GM12878 (cell line): ENCODE measurements at regions not wholly inside any gene's neighbourhood (a gene's known extent, or its start where the extent isn't known, plus 50 kb on each side); places are given as distances from the start of the nearest gene placed in this dataset.

Source experiments
- ATAC-seq: fragments of 200-7000 bp; cut with Tn5 transposase; 3 replicates; pipeline ENCODE4 v1.9.1; 2020; ENCODE audit warnings: mild to moderate bottlenecking, moderate library complexity
- BruUV-seq: library from RNA; stranded (reverse); fragments of 400-500 nt; replicated peaks from 2 replicates; lab custom pipeline; 2021; lab: Mats Ljungman, UMichigan
- CTCF ChIA-PET: fragments of 300-600 bp; sonication (Branson Sonifier 250); formaldehyde crosslinking; extraction: SDS; loops from one replicate; lab custom pipeline; 2021; ENCODE audit warnings: inconsistent platforms; lab: Yijun Ruan, JAX
- POLR2A ChIA-PET: fragments of 350-600 bp; formaldehyde crosslinking; extraction: SDS; loops from one replicate; lab custom pipeline; 2021; ENCODE audit warnings: inconsistent platforms; lab: Charles Lee
- RAD21 ChIA-PET: fragments of 300-600 bp; sonication (Branson Sonifier 250); formaldehyde crosslinking; loops from one replicate; lab custom pipeline; 2023; ENCODE audit warnings: antibody characterized with exemption; ENCODE audit not compliant: unreplicated experiment; lab: Charles Lee
- SMC1A ChIA-PET: fragments of 300-600 bp; sonication (Branson Sonifier 250); formaldehyde crosslinking; loops from one replicate; lab custom pipeline; 2023; ENCODE audit not compliant: unreplicated experiment, uncharacterized antibody; lab: Charles Lee
- DNase-seq: peaks from one replicate; pipeline ENCODE4 v3.0.0-alpha.2; 2011; ENCODE audit warnings: low read depth, low spot score
- FAIRE-seq: peaks from 3 replicates; lab custom pipeline; 2011; peaks lifted over from hg19 to GRCh38; lab: Jason Lieb, UNC
- H2AFZ ChIP-seq: 2 replicates; pipeline ENCODE4 v1.6.0; 2011; ENCODE audit warnings: low read depth, low read length, control low read depth; ENCODE audit not compliant: control insufficient read depth
- H3K27ac ChIP-seq: 2 replicates; pipeline ENCODE4 v1.5.1; 2011; ENCODE audit warnings: control low read depth; ENCODE audit not compliant: control insufficient read depth, insufficient read depth
- H3K27me3 ChIP-seq, 2 experiments: replicated peaks in 1 of 2; 2 replicates each; pipeline versions ENCODE4 v1.6.0 to v1.6.1; 2011; ENCODE audit warnings: low read length in 1 of 2; ENCODE audit not compliant: control insufficient read depth in 2 of 2, insufficient read depth in 2 of 2
- H3K36me3 ChIP-seq, 2 experiments: 2 replicates each; pipeline ENCODE4 v1.5.1; 2011; ENCODE audit warnings: low read length in 1 of 2; ENCODE audit not compliant: control insufficient read depth in 2 of 2, insufficient read depth in 2 of 2
- H3K4me1 ChIP-seq: 2 replicates; pipeline ENCODE4 v1.6.1; 2011; ENCODE audit warnings: mild to moderate bottlenecking, low read length, moderate library complexity, mixed read lengths; ENCODE audit not compliant: control insufficient read depth, insufficient read depth
- H3K4me2 ChIP-seq: 2 replicates; pipeline ENCODE4 v1.6.0; 2011; ENCODE audit warnings: control low read depth; ENCODE audit not compliant: control insufficient read depth, insufficient read depth
- H3K4me3 ChIP-seq: fragments of 200-600 bp; sonication (generic); 2 replicates; pipeline ENCODE4 v1.5.1; 2016
- H3K79me2 ChIP-seq: 2 replicates; pipeline ENCODE4 v1.6.0; 2011; ENCODE audit warnings: low read length; ENCODE audit not compliant: control insufficient read depth, insufficient read depth
- H3K9ac ChIP-seq: 2 replicates; pipeline ENCODE4 v1.8.0; 2011; ENCODE audit warnings: low read length, control low read depth, mixed read lengths; ENCODE audit not compliant: control insufficient read depth, insufficient read depth
- H3K9me3 ChIP-seq: replicated peaks from 3 replicates; pipeline ENCODE4 v1.5.1; 2011; ENCODE audit warnings: mild to moderate bottlenecking, low read length; ENCODE audit not compliant: control insufficient read depth, insufficient read depth
- H4K20me1 ChIP-seq: 2 replicates; pipeline ENCODE4 v1.6.0; 2011; ENCODE audit not compliant: control insufficient read depth, insufficient read depth
- BMI1 ChIP-seq: fragments of 450-650 bp; IDR thresholded peaks from 2 replicates; pipeline ENCODE4 v1.6.1; 2016; ENCODE audit warnings: mild to moderate bottlenecking, moderate library complexity, borderline replicate concordance
- CBX5 ChIP-seq: sonication (generic); IDR thresholded peaks from 2 replicates; pipeline ENCODE4 v1.6.1; 2016; ENCODE audit warnings: low read depth, moderate library complexity, mild to moderate bottlenecking, inconsistent platforms
- ELK1 ChIP-seq: IDR thresholded peaks from 2 replicates; pipeline ENCODE4 v1.6.1; 2012; ENCODE audit warnings: low read depth, low read length, improper control_type of control experiment
- FOS ChIP-seq: IDR thresholded peaks from 3 replicates; pipeline ENCODE4 v1.6.1; 2011; ENCODE audit warnings: borderline replicate concordance; ENCODE audit not compliant: insufficient read length; ENCODE audit errors: extremely low read depth
- IKZF1 ChIP-seq: fragments of 450-650 bp; conservative IDR thresholded peaks from 2 replicates; pipeline ENCODE4 v1.6.1; 2017; ENCODE audit warnings: antibody characterized with exemption, mild to moderate bottlenecking
- MEF2B ChIP-seq: fragments of 450-650 bp; IDR thresholded peaks from 2 replicates; pipeline ENCODE4 v1.6.1; 2018; ENCODE audit warnings: mild to moderate bottlenecking, moderate library complexity; ENCODE audit not compliant: partially characterized antibody, poor library complexity, severe bottlenecking
- NR2F1 ChIP-seq: fragments of 450-650 bp; conservative IDR thresholded peaks from 2 replicates; pipeline ENCODE4 v1.6.1; 2017; ENCODE audit warnings: mild to moderate bottlenecking
- PAX8 ChIP-seq: fragments of 450-650 bp; IDR thresholded peaks from 2 replicates; pipeline ENCODE4 v1.6.1; 2017; ENCODE audit warnings: mild to moderate bottlenecking, moderate library complexity
- RAD21 ChIP-seq: IDR thresholded peaks from 2 replicates; pipeline ENCODE4 v1.6.1; 2011; ENCODE audit warnings: mild to moderate bottlenecking, low read depth, low read length, moderate library complexity; ENCODE audit not compliant: insufficient read depth
- RB1 ChIP-seq: fragments of 450-650 bp; formaldehyde crosslinking; IDR thresholded peaks from 2 replicates; pipeline ENCODE4 v1.6.1; 2017; ENCODE audit warnings: mild to moderate bottlenecking, borderline replicate concordance
- SIN3A ChIP-seq: IDR thresholded peaks from 2 replicates; pipeline ENCODE4 v1.6.1; 2012; ENCODE audit warnings: low read depth, low read length, improper control_type of control experiment
- SKIL ChIP-seq: fragments of 450-650 bp; IDR thresholded peaks from 2 replicates; pipeline ENCODE4 v1.6.1; 2017; ENCODE audit warnings: mild to moderate bottlenecking, low read depth, inconsistent platforms; ENCODE audit not compliant: poor library complexity, severe bottlenecking
- SMAD1 ChIP-seq: fragments of 450-650 bp; IDR thresholded peaks from 2 replicates; pipeline ENCODE4 v1.6.1; 2018; ENCODE audit warnings: mild to moderate bottlenecking, low read depth; ENCODE audit not compliant: partially characterized antibody
- SUZ12 ChIP-seq: fragments of 200-600 bp; sonication (generic); IDR thresholded peaks from one replicate; pipeline ENCODE4 v1.6.1; 2018; ENCODE audit warnings: antibody characterized with exemption, mild to moderate bottlenecking; ENCODE audit not compliant: unreplicated experiment
- ZNF217 ChIP-seq: fragments of 450-650 bp; IDR thresholded peaks from 2 replicates; pipeline ENCODE4 v1.6.1; 2017; ENCODE audit warnings: antibody characterized with exemption, mild to moderate bottlenecking
- WGBS: methylation state at CpG from one replicate; pipeline ENCODE4 v1.1.6; 2016; ENCODE audit warnings: low lambda C conversion rate; ENCODE audit not compliant: insufficient replicate concordance, insufficient coverage; ENCODE audit errors: missing lambda C conversion rate; 5-methylcytosine and 5-hydroxymethylcytosine counted together
- in situ Hi-C: fragments of 300-500 bp; cut with MboI; formaldehyde crosslinking; loops from 9 replicates; pipeline ENCODE4 v1.14.3; 2018; ENCODE audit warnings: mixed read lengths
- intact Hi-C: fragments of 100-400 bp; cut with micrococcal nuclease; formaldehyde crosslinking; loops from one replicate; pipeline ENCODE4 v1.14.2; 2022; ENCODE audit not compliant: unreplicated experiment

- ATAC-seq, result no peak
- ChIA-PET POLR2A (interaction anchor here (0.6 to 1.3 kb wide), 3 partner anchors 79 to 1219 kb away, joined by 3 to 5 read pairs (median 3); partner anchors contain the start of gene PHLDA1), CTCF (interaction anchor here (1.2 to 5.9 kb wide), 4 partner anchors 8 to 392 kb away, joined by 3 to 35 read pairs (median 8); partner anchors contain the start of gene PHLDA1), RAD21 (interaction anchor here (1.3 to 6.3 kb wide), 6 partner anchors 100 to 398 kb away, joined by 3 to 94 read pairs (median 24); partner anchors contain the start of gene PHLDA1), SMC1A (interaction anchor here (0.7 to 10.4 kb wide), 18 partner anchors 10 to 408 kb away, joined by 3 to 100 read pairs (median 4); partner anchors contain the start of gene PHLDA1)
- 91% methylated on average over 7 of the region's 7 CpGs for WGBS
- Histone ChIP-seq H3K27me3 (no peaks in the 10 kb centered on the region), H3K27ac (no peak overlapping the region), H3K79me2 (no peaks in the 10 kb centered on the region), H4K20me1 (no peaks in the 10 kb centered on the region), H3K36me3 (no peaks in the 10 kb centered on the region), H3K4me1 (peaks cover 18% of the 10 kb centered on the region), H3K4me2 (no peak overlapping the region), H3K9ac (no peak overlapping the region), H2AFZ (no peak overlapping the region), H3K9me3 (no peaks in the 10 kb centered on the region; the same call in 2 of the 3 replicates), H3K4me3 (no peak overlapping the region)
- BruUV-seq, result no TSS peak
- no peak for TF ChIP-seq MEF2B
- TF ChIP-seq BMI1, result no peak
- no peak for TF ChIP-seq IKZF1
- no peak for TF ChIP-seq RB1
- TF ChIP-seq RAD21, result no peak
- no peak for TF ChIP-seq SMAD1
- no peak for TF ChIP-seq SUZ12
- TF ChIP-seq CBX5, result no peak
- no peak for TF ChIP-seq SIN3A
- TF ChIP-seq FOS, result no peak
- no peak for TF ChIP-seq ZNF217
- no peak for TF ChIP-seq ELK1
- no peak for TF ChIP-seq SKIL
- TF ChIP-seq NR2F1, result no peak
- TF ChIP-seq PAX8, result no peak
- intact Hi-C loops, result no loop called here
- DNase-seq, result no peak
- FAIRE-seq, result no peak
- in situ Hi-C loops, result no loop called here
These were observed 127.4 kb upstream of the KRR1 start for GRCh38 chr12:75638792-75639191.
